CD4-positive, alpha-beta memory T cell (primary cell): ENCODE measurements at regions not wholly inside any gene's neighbourhood (a gene's known extent, or its start where the extent isn't known, plus 50 kb on each side); places are given as distances from the start of the nearest gene placed in this dataset.

Experiments used
- CTCF ChIA-PET: fragments of 350-600 bp; sonication (Branson Sonifier 250); formaldehyde crosslinking; loops from one replicate; lab custom pipeline; 2021; ENCODE audit warnings: inconsistent platforms; ENCODE audit not compliant: partially characterized antibody; lab: Charles Lee
- POLR2A ChIA-PET: fragments of 350-600 bp; sonication (Branson Sonifier 250); formaldehyde crosslinking; loops from one replicate; lab custom pipeline; 2021; ENCODE audit not compliant: partially characterized antibody; lab: Charles Lee
- DNase-seq, 5 donors: peaks; one replicate each; pipeline versions ENCODE4 v3.0.0 to v3.0.0-alpha.2; 2020 to 2022; ENCODE audit warnings: mixed read lengths in 1 of 5
- H3K27ac ChIP-seq: one replicate; pipeline ENCODE4 v1.7.0; 2013; ENCODE audit warnings: low read depth, low read length
- H3K27me3 ChIP-seq: 2 replicates; pipeline ENCODE4 v1.7.0; 2013; ENCODE audit warnings: mild to moderate bottlenecking, low read length, moderate library complexity; ENCODE audit not compliant: insufficient read depth
- H3K36me3 ChIP-seq: 2 replicates; pipeline ENCODE4 v1.7.0; 2013; ENCODE audit warnings: mild to moderate bottlenecking, low read length, moderate library complexity; ENCODE audit not compliant: insufficient read depth
- H3K4me1 ChIP-seq: 2 replicates; pipeline ENCODE4 v1.7.0; 2013; ENCODE audit warnings: mild to moderate bottlenecking, low read length, moderate library complexity; ENCODE audit not compliant: insufficient read depth
- H3K4me3 ChIP-seq, 2 donors: one replicate each; pipeline ENCODE4 v1.7.0; 2013; ENCODE audit warnings: low read length in 2 of 2, mild to moderate bottlenecking in 1 of 2
- H3K9me3 ChIP-seq, 2 donors: one replicate each; pipeline ENCODE4 v1.7.0; 2013; ENCODE audit warnings: low read length in 2 of 2, control low read depth in 1 of 2; ENCODE audit not compliant: control insufficient read depth in 1 of 2
- H3K27ac Mint-ChIP-seq, 7 donors: one replicate each; pipeline ENCODE4 v1.8.0; 2020 to 2021; ENCODE audit warnings: mixed read lengths in 7 of 7, mild to moderate bottlenecking in 6 of 7, inconsistent platforms in 3 of 7, moderate library complexity in 3 of 7
- H3K27me3 Mint-ChIP-seq, 2 donors: one replicate each; pipeline ENCODE4 v1.8.0; 2020 to 2021; ENCODE audit warnings: mixed read lengths in 2 of 2
- H3K36me3 Mint-ChIP-seq, 2 donors: one replicate each; pipeline ENCODE4 v1.8.0; 2020 to 2021; ENCODE audit warnings: mixed read lengths in 2 of 2, inconsistent platforms in 1 of 2, mild to moderate bottlenecking in 1 of 2
- H3K4me1 Mint-ChIP-seq, 4 donors: one replicate each; pipeline ENCODE4 v1.8.0; 2020 to 2021; ENCODE audit warnings: mixed read lengths in 4 of 4, mild to moderate bottlenecking in 1 of 4
- H3K4me3 Mint-ChIP-seq, 8 donors: one replicate each; pipeline ENCODE4 v1.8.0; 2020 to 2021; ENCODE audit warnings: mixed read lengths in 8 of 8, mild to moderate bottlenecking in 7 of 8, moderate library complexity in 6 of 8, inconsistent platforms in 3 of 8
- H3K9me3 Mint-ChIP-seq, 8 donors: one replicate each; pipeline ENCODE4 v1.8.0; 2020 to 2021; ENCODE audit warnings: mixed read lengths in 8 of 8, mild to moderate bottlenecking in 5 of 8, inconsistent platforms in 3 of 8, moderate library complexity in 1 of 8
- intact Hi-C: fragments of 100-400 bp; cut with micrococcal nuclease; formaldehyde crosslinking; loops from one replicate; pipeline ENCODE4 v1.15.1; 2023

GRCh38 chr14:101101456-101102056 lies 198.0 kb upstream of the RTL1 start:
- H3K36me3 ChIP-seq: no peaks in the 10 kb centered on the region
- Mint-ChIP-seq H3K9me3 (peaks cover 0 to 10% (median 6%) of the 10 kb centered on the region in 8 donors), H3K27me3 (peaks cover 10 to 14% of the 10 kb centered on the region in 2 donors), H3K4me1 (no peaks in the 10 kb centered on the region), H3K27ac (no peak overlapping the region), H3K36me3 (no peaks in the 10 kb centered on the region), H3K4me3 (no peak overlapping the region)
- H3K4me1 ChIP-seq: no peaks in the 10 kb centered on the region
- CTCF ChIA-PET: no interaction called here
- H3K27me3 ChIP-seq: no peaks in the 10 kb centered on the region
- DNase-seq: no peak
- H3K27ac ChIP-seq: no peak overlapping the region
- intact Hi-C loops: no loop called here
- H3K9me3 ChIP-seq: no peaks in the 10 kb centered on the region
- POLR2A ChIA-PET: no interaction called here
- H3K4me3 ChIP-seq: no peak overlapping the region

GRCh38 chr14:101102875-101103274 lies 199.4 kb upstream of the RTL1 start:
- Histone ChIP-seq H3K27ac (no peak overlapping the region), H3K4me3 (no peak overlapping the region), H3K27me3 (no peaks in the 10 kb centered on the region), H3K4me1 (no peaks in the 10 kb centered on the region), H3K36me3 (no peaks in the 10 kb centered on the region), H3K9me3 (no peaks in the 10 kb centered on the region)
- Mint-ChIP-seq H3K4me3 (no peak overlapping the region), H3K27ac (no peak overlapping the region), H3K27me3 (peaks cover 5 to 14% of the 10 kb centered on the region in 2 donors), H3K4me1 (no peaks in the 10 kb centered on the region), H3K36me3 (no peaks in the 10 kb centered on the region), H3K9me3 (peaks cover 0 to 10% (median 6%) of the 10 kb centered on the region in 8 donors)
- ChIA-PET POLR2A (no interaction called here), CTCF (no interaction called here)
- DNase-seq: no peak
- intact Hi-C loops: no loop called here

- Histone ChIP-seq H3K27me3 (no peaks in the 10 kb centered on the region), H3K4me3 (no peak overlapping the region), H3K4me1 (no peaks in the 10 kb centered on the region), H3K36me3 (no peaks in the 10 kb centered on the region), H3K9me3 (no peaks in the 10 kb centered on the region), H3K27ac (no peak overlapping the region)
- ChIA-PET CTCF (no interaction called here), POLR2A (no interaction called here)
- Mint-ChIP-seq H3K4me1 (no peaks in the 10 kb centered on the region), H3K4me3 (no peak overlapping the region), H3K36me3 (no peaks in the 10 kb centered on the region), H3K27me3 (peaks cover 2 to 14% of the 10 kb centered on the region in 2 donors), H3K9me3 (peaks cover 0 to 10% (median 6%) of the 10 kb centered on the region in 8 donors), H3K27ac (no peak overlapping the region)
- no peak for DNase-seq
- intact Hi-C loops: no loop called here
Observed at GRCh38 chr14:101103321-101103901, 199.9 kb upstream of the RTL1 start.

GRCh38 chr14:101104485-101104884 lies 201.0 kb upstream of the RTL1 start:
- CTCF ChIA-PET: no interaction called here
- H3K27me3 Mint-ChIP-seq: peaks cover 2 to 11% of the 10 kb centered on the region in 2 donors
- Histone ChIP-seq H3K4me3 (no peak overlapping the region), H3K27ac (no peak overlapping the region), H3K27me3 (no peaks in the 10 kb centered on the region), H3K36me3 (no peaks in the 10 kb centered on the region), H3K4me1 (no peaks in the 10 kb centered on the region), H3K9me3 (no peaks in the 10 kb centered on the region)
- H3K9me3 Mint-ChIP-seq: peaks cover 0 to 9% (median 6%) of the 10 kb centered on the region in 8 donors
- no peak for DNase-seq
- H3K36me3 Mint-ChIP-seq: no peaks in the 10 kb centered on the region
- H3K27ac Mint-ChIP-seq: no peak overlapping the region
- intact Hi-C loops: no loop called here
- H3K4me3 Mint-ChIP-seq: no peak overlapping the region
- no peaks in the 10 kb centered on the region for H3K4me1 Mint-ChIP-seq
- POLR2A ChIA-PET: no interaction called here

GRCh38 chr14:101105045-101105444 lies 201.5 kb upstream of the RTL1 start:
- intact Hi-C loops: no loop called here
- Histone ChIP-seq H3K9me3 (no peaks in the 10 kb centered on the region), H3K4me3 (no peak overlapping the region), H3K27ac (no peak overlapping the region), H3K4me1 (no peaks in the 10 kb centered on the region), H3K36me3 (no peaks in the 10 kb centered on the region), H3K27me3 (no peaks in the 10 kb centered on the region)
- DNase-seq: no peak
- H3K36me3 Mint-ChIP-seq: no peaks in the 10 kb centered on the region
- H3K9me3 Mint-ChIP-seq: peaks cover 0 to 9% (median 3%) of the 10 kb centered on the region in 8 donors
- H3K4me1 Mint-ChIP-seq: no peaks in the 10 kb centered on the region
- peak overlapping the region in 1 of 7 donors; percentile 49 for H3K27ac Mint-ChIP-seq
- H3K4me3 Mint-ChIP-seq: no peak overlapping the region
- peaks cover 2 to 6% of the 10 kb centered on the region in 2 donors for H3K27me3 Mint-ChIP-seq
- ChIA-PET CTCF (no interaction called here), POLR2A (no interaction called here)

GRCh38 chr14:101108579-101109346 lies 205.2 kb upstream of the RTL1 start:
- no peak overlapping the region for H3K4me3 Mint-ChIP-seq
- no peak overlapping the region for H3K27ac ChIP-seq
- CTCF ChIA-PET: no interaction called here
- H3K36me3 ChIP-seq: no peaks in the 10 kb centered on the region
- POLR2A ChIA-PET: no interaction called here
- H3K9me3 ChIP-seq: no peaks in the 10 kb centered on the region
- no peaks in the 10 kb centered on the region for H3K4me1 ChIP-seq
- peaks cover 0 to 2% (median 0%) of the 10 kb centered on the region in 8 donors for H3K9me3 Mint-ChIP-seq
- intact Hi-C loops: no loop called here
- no peak overlapping the region for H3K27ac Mint-ChIP-seq
- no peak for DNase-seq
- H3K27me3 Mint-ChIP-seq: peaks cover 0 to under 1% of the 10 kb centered on the region in 2 donors
- H3K4me1 Mint-ChIP-seq: no peaks in the 10 kb centered on the region
- H3K36me3 Mint-ChIP-seq: no peaks in the 10 kb centered on the region
- no peak overlapping the region for H3K4me3 ChIP-seq
- no peaks in the 10 kb centered on the region for H3K27me3 ChIP-seq

GRCh38 chr14:101109347-101109638 lies 205.8 kb upstream of the RTL1 start:
- no peak overlapping the region for H3K4me3 ChIP-seq
- Mint-ChIP-seq H3K9me3 (peaks cover 0 to 2% (median 0%) of the 10 kb centered on the region in 8 donors), H3K27ac (no peak overlapping the region), H3K36me3 (no peaks in the 10 kb centered on the region), H3K27me3 (no peaks in the 10 kb centered on the region), H3K4me3 (no peak overlapping the region), H3K4me1 (no peaks in the 10 kb centered on the region)
- no peaks in the 10 kb centered on the region for H3K4me1 ChIP-seq
- no peaks in the 10 kb centered on the region for H3K27me3 ChIP-seq
- CTCF ChIA-PET: no interaction called here
- no peak overlapping the region for H3K27ac ChIP-seq
- no peak for DNase-seq
- intact Hi-C loops: no loop called here
- H3K36me3 ChIP-seq: no peaks in the 10 kb centered on the region
- no peaks in the 10 kb centered on the region for H3K9me3 ChIP-seq
- POLR2A ChIA-PET: no interaction called here
